ENCODE measurements at regions not wholly inside any gene's neighbourhood (a gene's known extent, or its start where the extent isn't known, plus 50 kb on each side); places are given as distances from the start of the nearest gene placed in this dataset.
A peak's percentile ranks its signal among the peaks of the same experiment; 100 is the strongest.

DNA sequence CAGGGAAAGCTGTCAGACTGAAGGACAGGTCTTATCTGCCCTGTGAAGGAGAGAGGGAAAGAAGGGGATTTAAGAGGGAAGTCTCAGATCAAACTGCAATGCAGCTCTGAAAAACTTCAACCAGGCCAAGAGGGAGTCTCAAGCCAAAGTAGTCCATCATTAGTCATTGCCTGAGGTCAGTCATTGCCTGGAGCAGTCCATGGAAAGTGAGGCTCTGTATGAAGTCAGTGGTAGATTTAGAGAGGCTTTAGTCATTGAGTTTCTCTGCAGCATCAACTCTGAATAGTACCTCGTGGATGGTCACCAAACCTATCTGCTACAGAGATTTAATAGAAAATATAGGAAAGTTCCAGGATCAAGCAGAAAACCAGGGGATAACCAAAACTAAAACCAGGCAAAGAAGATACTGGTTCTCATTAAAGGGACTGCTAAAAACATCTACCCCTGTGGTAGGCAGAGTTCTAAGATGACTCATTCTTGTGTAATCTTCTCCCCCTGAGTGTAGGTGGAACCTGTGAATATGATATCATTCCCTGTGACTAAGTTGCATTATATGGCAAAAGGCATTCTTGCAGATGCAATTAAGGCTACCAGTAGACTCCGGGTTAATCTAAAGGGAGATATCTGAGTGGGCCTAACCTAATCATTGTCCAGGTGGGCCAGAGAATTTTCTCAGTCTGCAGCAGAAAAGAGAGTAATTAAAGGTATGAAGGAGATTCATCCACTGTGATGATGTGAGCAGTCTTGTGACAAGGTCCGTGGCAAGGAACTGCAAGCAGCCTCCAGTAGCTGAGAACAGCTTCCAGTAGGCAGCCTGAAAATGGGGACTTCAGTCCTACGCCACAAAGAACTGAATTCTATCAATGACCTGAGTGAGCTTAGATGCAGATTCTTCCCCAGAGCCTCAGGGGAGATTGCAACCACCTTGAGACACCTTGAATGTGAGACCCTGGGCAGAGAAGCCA, 123.1 kb downstream of the GALC start:
- H3K27ac ChIP-seq: no peak overlapping the region
- no peaks in the 10 kb centered on the region for H3K9me3 ChIP-seq
- H3K27me3 ChIP-seq: no peaks in the 10 kb centered on the region
- no peak overlapping the region for H3K4me3 ChIP-seq
- no peaks in the 10 kb centered on the region for H3K36me3 ChIP-seq
- H3K4me1 ChIP-seq: no peaks in the 10 kb centered on the region
- DNase-seq (ENCODE audit: low spot score in 2 of 2): peak in 1 of 2 donors; percentile 6
- 78 to 82% methylated on average over 4 of the region's 4 CpGs for WGBS, 2 donors
- TF ChIP-seq CTCF (IDR thresholded peaks at IDR 0.05): no peak
- TF ChIP-seq POLR2A (IDR thresholded peaks at IDR 0.05): no peak
- TF ChIP-seq EP300 (IDR thresholded peaks at IDR 0.05): no peak

- Histone ChIP-seq H3K9me3 (no peaks in the 10 kb centered on the region), H3K27ac (no peak overlapping the region), H3K27me3 (no peaks in the 10 kb centered on the region), H3K36me3 (no peaks in the 10 kb centered on the region), H3K4me3 (no peak overlapping the region), H3K4me1 (no peaks in the 10 kb centered on the region)
- DNase-seq (ENCODE audit: low spot score in 2 of 2): no peak
- whole genome bisulfite sequencing, 2 donors: 69 to 70% methylated on average over 3 of the region's 3 CpGs
- TF ChIP-seq EP300 (IDR thresholded peaks at IDR 0.05) (no peak), CTCF (IDR thresholded peaks at IDR 0.05) (no peak), POLR2A (IDR thresholded peaks at IDR 0.05) (no peak)
These were observed 124.1 kb downstream of the GALC start for GRCh38 chr14:87868920-87869319.

DNA sequence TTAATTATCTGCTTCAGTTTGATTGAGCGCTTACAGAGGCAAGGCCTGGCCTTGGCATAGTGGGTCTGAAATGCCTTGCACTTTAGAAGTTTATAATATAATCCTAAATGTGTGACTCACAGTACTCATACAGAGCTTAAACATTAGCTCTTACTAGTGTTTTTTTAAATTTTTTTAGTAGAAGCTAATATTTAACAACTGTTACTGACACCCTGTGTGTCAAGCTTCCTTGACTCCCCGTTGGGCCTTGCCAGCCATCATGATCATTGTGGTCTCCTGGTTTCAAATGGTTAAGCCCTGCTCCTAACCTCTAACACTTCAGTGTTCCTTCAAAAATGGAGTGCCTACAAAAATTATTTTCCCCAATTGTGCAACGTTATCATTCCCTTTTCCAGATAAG, 126.9 kb downstream of the GALC start:
- H3K4me3 ChIP-seq: no peak overlapping the region
- no peak for DNase-seq (ENCODE audit: low spot score in 2 of 2)
- H3K4me1 ChIP-seq: no peaks in the 10 kb centered on the region
- H3K27me3 ChIP-seq: no peaks in the 10 kb centered on the region
- H3K9me3 ChIP-seq: no peaks in the 10 kb centered on the region
- H3K27ac ChIP-seq: no peak overlapping the region
- no peak for TF ChIP-seq EP300 (IDR thresholded peaks at IDR 0.05)
- no peak for TF ChIP-seq POLR2A (IDR thresholded peaks at IDR 0.05)
- no peak for TF ChIP-seq CTCF (IDR thresholded peaks at IDR 0.05)
- 90 to 95% methylated on average over 3 of the region's 3 CpGs for WGBS, 2 donors
- H3K36me3 ChIP-seq: no peaks in the 10 kb centered on the region

DNA sequence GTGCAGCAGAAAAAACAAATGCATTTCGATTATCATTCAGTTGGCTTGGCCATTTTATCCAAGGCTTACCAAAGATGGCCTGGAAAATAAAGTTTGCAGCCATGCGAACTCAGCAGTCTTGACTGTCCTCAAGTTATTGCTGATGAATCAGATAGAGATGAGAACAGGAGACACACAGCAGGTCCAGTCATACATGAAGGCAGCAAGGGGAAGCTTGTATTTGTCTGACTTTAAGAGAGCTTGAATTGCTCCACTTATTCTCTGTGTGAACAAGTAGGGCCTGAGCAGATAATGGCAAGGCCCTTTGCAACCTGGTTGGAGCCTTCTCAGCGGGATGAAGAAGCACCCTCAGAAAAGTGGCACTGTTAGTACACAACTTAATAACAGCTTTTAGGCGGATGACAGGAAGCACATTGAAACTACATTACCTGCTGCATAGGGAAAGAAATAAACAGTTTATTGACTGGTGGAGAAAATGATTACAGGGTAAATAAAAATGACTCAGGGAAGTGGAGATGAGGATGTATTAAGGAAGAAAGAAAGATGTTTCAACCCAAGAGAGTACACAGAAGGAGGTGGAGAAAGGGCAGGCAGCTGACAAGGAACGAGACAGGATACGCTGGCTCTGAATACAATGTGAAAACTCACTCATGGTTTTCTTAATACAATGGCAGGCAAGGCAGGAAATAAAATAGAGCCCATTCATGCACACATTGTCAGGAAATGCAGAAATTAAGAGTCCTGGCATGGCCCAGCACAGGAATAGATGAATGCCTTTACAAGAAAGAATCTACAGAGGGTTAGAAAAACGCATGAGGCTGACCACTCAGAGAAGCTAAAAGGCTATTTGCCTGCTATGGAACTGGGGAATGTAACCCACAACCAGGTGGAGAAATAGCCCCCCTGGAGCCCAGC, 128.4 kb downstream of the GALC start:
- no peaks in the 10 kb centered on the region for H3K9me3 ChIP-seq
- no peak for TF ChIP-seq EP300 (IDR thresholded peaks at IDR 0.05)
- TF ChIP-seq POLR2A (IDR thresholded peaks at IDR 0.05): no peak
- no peak for TF ChIP-seq CTCF (IDR thresholded peaks at IDR 0.05)
- 70 to 75% methylated on average over 7 of the region's 7 CpGs for WGBS, 2 donors

More for the DNA sequence above, 128.4 kb downstream of the GALC start:
- DNase-seq (ENCODE audit: low spot score in 2 of 2): no peak
- H3K4me1 ChIP-seq: no peaks in the 10 kb centered on the region
- no peaks in the 10 kb centered on the region for H3K27me3 ChIP-seq
- no peak overlapping the region for H3K27ac ChIP-seq
- no peak overlapping the region for H3K4me3 ChIP-seq
- H3K36me3 ChIP-seq: no peaks in the 10 kb centered on the region
